ENCODE measurements at regions not wholly inside any gene's neighbourhood (a gene's known extent, or its start where the extent isn't known, plus 50 kb on each side); places are given as distances from the start of the nearest gene placed in this dataset.

DNA sequence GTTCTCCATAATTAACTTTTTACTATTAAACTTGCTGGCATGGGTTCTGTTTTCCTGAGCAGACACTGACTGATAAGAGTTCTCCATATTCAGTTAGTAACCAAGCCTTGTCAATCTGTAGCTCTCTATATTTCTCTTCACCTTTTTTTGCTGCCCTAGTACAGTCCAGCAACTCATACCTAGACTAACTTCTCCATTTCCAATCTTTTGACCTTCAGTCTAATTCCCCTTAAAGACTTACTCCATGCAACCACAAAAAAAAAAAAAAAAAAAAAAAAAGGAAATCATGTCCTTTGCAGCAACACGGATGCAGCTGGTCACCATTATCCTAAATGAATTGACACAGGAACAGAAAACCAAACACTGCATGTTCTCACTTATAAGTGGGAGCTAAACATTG is 125.7 kb upstream of the KRAS start (continued):
- TF ChIP-seq, protein P1, sequence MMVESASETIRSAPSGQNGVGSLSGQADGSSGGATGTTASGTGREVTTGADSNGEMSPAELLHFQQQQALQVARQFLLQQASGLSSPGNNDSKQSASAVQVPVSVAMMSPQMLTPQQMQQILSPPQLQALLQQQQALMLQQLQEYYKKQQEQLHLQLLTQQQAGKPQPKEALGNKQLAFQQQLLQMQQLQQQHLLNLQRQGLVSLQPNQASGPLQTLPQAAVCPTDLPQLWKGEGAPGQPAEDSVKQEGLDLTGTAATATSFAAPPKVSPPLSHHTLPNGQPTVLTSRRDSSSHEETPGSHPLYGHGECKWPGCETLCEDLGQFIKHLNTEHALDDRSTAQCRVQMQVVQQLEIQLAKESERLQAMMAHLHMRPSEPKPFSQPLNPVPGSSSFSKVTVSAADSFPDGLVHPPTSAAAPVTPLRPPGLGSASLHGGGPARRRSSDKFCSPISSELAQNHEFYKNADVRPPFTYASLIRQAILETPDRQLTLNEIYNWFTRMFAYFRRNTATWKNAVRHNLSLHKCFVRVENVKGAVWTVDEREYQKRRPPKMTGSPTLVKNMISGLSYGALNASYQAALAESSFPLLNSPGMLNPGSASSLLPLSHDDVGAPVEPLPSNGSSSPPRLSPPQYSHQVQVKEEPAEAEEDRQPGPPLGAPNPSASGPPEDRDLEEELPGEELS (CRISPR knock-in tag; IDR thresholded peaks at IDR 0.05): no peak
- no peak for TF ChIP-seq MLX (CRISPR knock-in tag; IDR thresholded peaks at IDR 0.05)

DNA sequence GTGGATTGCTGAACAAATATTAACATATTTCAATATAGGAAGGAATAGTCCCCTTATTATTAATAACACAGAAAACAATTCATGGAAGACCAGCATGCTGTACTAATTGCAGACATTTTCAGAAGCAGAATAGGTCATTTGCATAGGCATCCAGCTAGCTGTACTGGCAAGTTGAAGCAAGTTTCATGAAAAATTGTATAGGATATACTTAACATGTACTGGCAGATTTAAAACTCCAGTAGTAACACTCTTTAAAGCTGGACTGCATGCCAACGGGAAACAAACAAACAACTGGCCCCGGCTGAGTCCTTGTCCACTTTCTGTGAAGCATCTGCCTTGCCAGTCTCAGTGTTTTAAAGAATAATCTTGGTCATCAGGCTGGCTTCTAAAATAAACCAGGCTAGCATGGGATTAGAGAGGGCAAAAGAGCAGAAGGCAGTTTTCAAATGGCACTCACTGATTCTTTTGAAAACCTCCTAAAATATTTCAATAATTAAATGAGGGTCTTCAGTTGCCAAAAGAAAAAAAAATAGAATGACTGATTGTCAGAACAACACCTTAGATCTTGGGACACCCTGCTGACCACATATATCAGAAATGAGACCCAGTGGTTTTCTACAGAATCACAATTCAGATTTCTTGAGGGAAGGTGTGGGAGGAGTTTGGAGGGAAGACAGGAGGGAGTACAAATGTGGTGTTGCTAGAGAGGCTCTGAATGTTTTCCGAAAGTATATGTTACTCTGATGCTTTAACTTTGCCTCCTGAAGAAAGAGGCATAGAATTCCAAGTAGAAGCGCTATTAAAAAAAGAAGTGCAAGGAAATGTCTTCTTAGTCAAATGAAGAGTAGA is 122.5 kb upstream of the KRAS start:
- CTCF ChIA-PET: interaction anchor here (0.7 to 0.8 kb wide), 2 partner anchors 218 to 498 kb away, joined by 3 to 4 read pairs; no protein-coding TSS in a partner anchor
- no peak for ATAC-seq

More for the DNA sequence above, 122.5 kb upstream of the KRAS start:
- Mint-ChIP-seq H3K4me1 (no peaks in the 10 kb centered on the region), H3K9me3 (peaks cover 26% of the 10 kb centered on the region), H3K27me3 (ENCODE audit: low read depth) (no peaks in the 10 kb centered on the region), H3K4me3 (no peak overlapping the region), H3K36me3 (peaks cover 3% of the 10 kb centered on the region), H3K27ac (no peak overlapping the region)
- no peak for TF ChIP-seq ZSCAN18 (CRISPR knock-in tag; IDR thresholded peaks at IDR 0.05)
- no peak for TF ChIP-seq ZNF138 (CRISPR knock-in tag; conservative IDR thresholded peaks at IDR 0.05)
- TF ChIP-seq ATF2 (CRISPR knock-in tag; IDR thresholded peaks at IDR 0.05; ENCODE audit: borderline replicate concordance, low read depth): no peak
- no peak for TF ChIP-seq ERG (CRISPR knock-in tag; IDR thresholded peaks at IDR 0.05)
- TF ChIP-seq, protein P2, sequence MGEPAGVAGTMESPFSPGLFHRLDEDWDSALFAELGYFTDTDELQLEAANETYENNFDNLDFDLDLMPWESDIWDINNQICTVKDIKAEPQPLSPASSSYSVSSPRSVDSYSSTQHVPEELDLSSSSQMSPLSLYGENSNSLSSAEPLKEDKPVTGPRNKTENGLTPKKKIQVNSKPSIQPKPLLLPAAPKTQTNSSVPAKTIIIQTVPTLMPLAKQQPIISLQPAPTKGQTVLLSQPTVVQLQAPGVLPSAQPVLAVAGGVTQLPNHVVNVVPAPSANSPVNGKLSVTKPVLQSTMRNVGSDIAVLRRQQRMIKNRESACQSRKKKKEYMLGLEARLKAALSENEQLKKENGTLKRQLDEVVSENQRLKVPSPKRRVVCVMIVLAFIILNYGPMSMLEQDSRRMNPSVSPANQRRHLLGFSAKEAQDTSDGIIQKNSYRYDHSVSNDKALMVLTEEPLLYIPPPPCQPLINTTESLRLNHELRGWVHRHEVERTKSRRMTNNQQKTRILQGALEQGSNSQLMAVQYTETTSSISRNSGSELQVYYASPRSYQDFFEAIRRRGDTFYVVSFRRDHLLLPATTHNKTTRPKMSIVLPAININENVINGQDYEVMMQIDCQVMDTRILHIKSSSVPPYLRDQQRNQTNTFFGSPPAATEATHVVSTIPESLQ (CRISPR knock-in tag; IDR thresholded peaks at IDR 0.05): no peak
- TF ChIP-seq ESRRA (CRISPR knock-in tag; IDR thresholded peaks at IDR 0.05; ENCODE audit: borderline replicate concordance): no peak
- TF ChIP-seq, protein P3, sequence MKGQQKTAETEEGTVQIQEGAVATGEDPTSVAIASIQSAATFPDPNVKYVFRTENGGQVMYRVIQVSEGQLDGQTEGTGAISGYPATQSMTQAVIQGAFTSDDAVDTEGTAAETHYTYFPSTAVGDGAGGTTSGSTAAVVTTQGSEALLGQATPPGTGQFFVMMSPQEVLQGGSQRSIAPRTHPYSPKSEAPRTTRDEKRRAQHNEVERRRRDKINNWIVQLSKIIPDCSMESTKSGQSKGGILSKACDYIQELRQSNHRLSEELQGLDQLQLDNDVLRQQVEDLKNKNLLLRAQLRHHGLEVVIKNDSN (CRISPR knock-in tag; IDR thresholded peaks at IDR 0.05): no peak
- no peak for TF ChIP-seq ZNF396 (CRISPR knock-in tag; IDR thresholded peaks at IDR 0.05; ENCODE audit: borderline replicate concordance)
- no peak for TF ChIP-seq FOXK1 (CRISPR knock-in tag; IDR thresholded peaks at IDR 0.05)
- TF ChIP-seq ZNF219 (CRISPR knock-in tag; IDR thresholded peaks at IDR 0.05; ENCODE audit: borderline replicate concordance): no peak
- TF ChIP-seq NFATC4 (CRISPR knock-in tag; IDR thresholded peaks at IDR 0.05): no peak
- TF ChIP-seq OVOL2 (CRISPR knock-in tag; IDR thresholded peaks at IDR 0.05; ENCODE audit: borderline replicate concordance): no peak
- no peak for TF ChIP-seq MAX (CRISPR knock-in tag; IDR thresholded peaks at IDR 0.05)
- no peak for TF ChIP-seq ZNF425 (CRISPR knock-in tag; conservative IDR thresholded peaks at IDR 0.05)
- TF ChIP-seq, protein P4, sequence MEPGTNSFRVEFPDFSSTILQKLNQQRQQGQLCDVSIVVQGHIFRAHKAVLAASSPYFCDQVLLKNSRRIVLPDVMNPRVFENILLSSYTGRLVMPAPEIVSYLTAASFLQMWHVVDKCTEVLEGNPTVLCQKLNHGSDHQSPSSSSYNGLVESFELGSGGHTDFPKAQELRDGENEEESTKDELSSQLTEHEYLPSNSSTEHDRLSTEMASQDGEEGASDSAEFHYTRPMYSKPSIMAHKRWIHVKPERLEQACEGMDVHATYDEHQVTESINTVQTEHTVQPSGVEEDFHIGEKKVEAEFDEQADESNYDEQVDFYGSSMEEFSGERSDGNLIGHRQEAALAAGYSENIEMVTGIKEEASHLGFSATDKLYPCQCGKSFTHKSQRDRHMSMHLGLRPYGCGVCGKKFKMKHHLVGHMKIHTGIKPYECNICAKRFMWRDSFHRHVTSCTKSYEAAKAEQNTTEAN (CRISPR knock-in tag; IDR thresholded peaks at IDR 0.05): no peak
- TF ChIP-seq RORB (CRISPR knock-in tag; IDR thresholded peaks at IDR 0.05): no peak
- POLR2A ChIA-PET: no interaction called here
- no peak for DNase-seq (ENCODE audit: low spot score)
